ENCODE measurements at regions not wholly inside any gene's neighbourhood (a gene's known extent, or its start where the extent isn't known, plus 50 kb on each side); places are given as distances from the start of the nearest gene placed in this dataset.

DNA sequence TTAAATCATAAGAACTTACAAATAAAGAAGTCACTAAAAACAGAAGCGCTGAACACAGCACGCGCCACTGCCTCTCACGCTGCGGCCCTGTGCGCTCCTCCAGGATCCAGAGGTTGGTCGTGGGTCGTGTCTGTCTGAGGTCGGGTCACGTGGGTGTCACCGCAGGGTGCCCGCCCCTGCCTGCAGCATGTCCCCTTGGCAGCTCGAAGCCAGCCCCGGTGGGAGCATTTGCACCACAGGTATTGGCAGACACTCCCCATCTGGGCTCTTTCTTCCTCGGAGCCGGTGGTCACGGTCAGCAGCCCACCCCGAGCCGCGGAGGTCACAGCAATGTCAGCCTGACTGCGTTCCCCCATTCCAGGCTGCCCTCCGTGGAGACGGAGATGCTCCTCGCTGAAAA, 88.6 kb downstream of the PDGFA start:
- TF ChIP-seq CTCF (IDR thresholded peaks at IDR 0.05) (no peak), POLR2A (IDR thresholded peaks at IDR 0.05) (no peak), POLR2AphosphoS5 (IDR thresholded peaks at IDR 0.05) (no peak)

All from transverse colon (tissue), 4 donors.